Gastroesophageal sphincter (tissue), 3 donors: ENCODE measurements at regions not wholly inside any gene's neighbourhood (a gene's known extent, or its start where the extent isn't known, plus 50 kb on each side); places are given as distances from the start of the nearest gene placed in this dataset.

Experiments
- EP300 ChIP-seq: sonication (generic); formaldehyde crosslinking; IDR thresholded peaks from one replicate; pipeline ENCODE4 v1.6.1; 2017; ENCODE audit warnings: antibody characterized with exemption, mild to moderate bottlenecking
- POLR2AphosphoS5 ChIP-seq: sonication (generic); formaldehyde crosslinking; IDR thresholded peaks from one replicate; pipeline ENCODE4 v1.6.1; 2017; ENCODE audit warnings: antibody characterized with exemption
- TF ChIP-seq, protein P1 (sequence below), 4 experiments: fragments of 200-600 bp in 2 of 4; fragments of 450-650 bp in 2 of 4; sonication (generic) in 1 of 4; IDR thresholded peaks; one replicate each; pipeline ENCODE4 v1.5.1; 2017 to 2019; ENCODE audit warnings: antibody characterized with exemption in 4 of 4, mild to moderate bottlenecking in 2 of 4, moderate library complexity in 2 of 4

DNA sequence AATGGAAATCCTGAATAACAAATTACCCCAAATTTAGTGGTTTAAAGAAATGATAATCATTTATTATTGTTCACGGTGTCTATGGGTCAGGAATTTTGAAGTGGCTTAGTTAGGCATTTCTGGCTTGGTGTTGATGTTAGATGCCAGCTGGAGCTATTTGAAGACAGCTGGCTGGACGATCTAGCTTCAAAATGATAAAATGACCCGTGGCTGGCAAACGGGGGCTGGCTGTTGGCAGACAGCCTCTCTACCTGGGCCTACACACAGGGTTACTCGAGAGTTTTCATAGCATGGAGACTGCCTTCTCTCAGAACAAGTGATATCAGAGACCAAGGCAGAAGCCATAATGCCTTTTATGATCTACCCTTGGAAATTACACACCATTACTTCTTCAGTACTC is 285.2 kb downstream of the METTL15 start:
- TF ChIP-seq, protein P1, sequence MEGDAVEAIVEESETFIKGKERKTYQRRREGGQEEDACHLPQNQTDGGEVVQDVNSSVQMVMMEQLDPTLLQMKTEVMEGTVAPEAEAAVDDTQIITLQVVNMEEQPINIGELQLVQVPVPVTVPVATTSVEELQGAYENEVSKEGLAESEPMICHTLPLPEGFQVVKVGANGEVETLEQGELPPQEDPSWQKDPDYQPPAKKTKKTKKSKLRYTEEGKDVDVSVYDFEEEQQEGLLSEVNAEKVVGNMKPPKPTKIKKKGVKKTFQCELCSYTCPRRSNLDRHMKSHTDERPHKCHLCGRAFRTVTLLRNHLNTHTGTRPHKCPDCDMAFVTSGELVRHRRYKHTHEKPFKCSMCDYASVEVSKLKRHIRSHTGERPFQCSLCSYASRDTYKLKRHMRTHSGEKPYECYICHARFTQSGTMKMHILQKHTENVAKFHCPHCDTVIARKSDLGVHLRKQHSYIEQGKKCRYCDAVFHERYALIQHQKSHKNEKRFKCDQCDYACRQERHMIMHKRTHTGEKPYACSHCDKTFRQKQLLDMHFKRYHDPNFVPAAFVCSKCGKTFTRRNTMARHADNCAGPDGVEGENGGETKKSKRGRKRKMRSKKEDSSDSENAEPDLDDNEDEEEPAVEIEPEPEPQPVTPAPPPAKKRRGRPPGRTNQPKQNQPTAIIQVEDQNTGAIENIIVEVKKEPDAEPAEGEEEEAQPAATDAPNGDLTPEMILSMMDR (IDR thresholded peaks at IDR 0.05), result no peak
- TF ChIP-seq POLR2AphosphoS5 (no peak), EP300 (no peak)
